ENCODE measurements at regions not wholly inside any gene's neighbourhood (a gene's known extent, or its start where the extent isn't known, plus 50 kb on each side); places are given as distances from the start of the nearest gene placed in this dataset.

GRCh38 chr13:67440236-67440975 is 210.3 kb upstream of the PCDH9 start:
- Histone ChIP-seq H3K27me3 (ENCODE audit: insufficient read depth, poor library complexity, severe bottlenecking) (no peaks in the 10 kb centered on the region), H3K27ac (replicated peaks) (no peak overlapping the region), H3K4me3 (replicated peaks; ENCODE audit: insufficient read depth, low read length) (no peak overlapping the region)
- TF ChIP-seq SPI1 (IDR thresholded peaks at IDR 0.05; ENCODE audit: borderline replicate concordance, low read depth) = no peak
- TF ChIP-seq REST (IDR thresholded peaks at IDR 0.05; ENCODE audit: insufficient replicate concordance, low read depth) = no peak
- no peak for TF ChIP-seq CTCF (IDR thresholded peaks at IDR 0.05; ENCODE audit: insufficient read depth, low read length)
- TF ChIP-seq POLR2AphosphoS5 (IDR thresholded peaks at IDR 0.05; ENCODE audit: low read depth) = no peak
- no peak for TF ChIP-seq GABPA (IDR thresholded peaks at IDR 0.05; ENCODE audit: low read depth)
- no peak for DNase-seq (ENCODE audit: low read depth in 1 of 2, low spot score in 1 of 2)

- Histone ChIP-seq H3K27me3 (ENCODE audit: insufficient read depth, poor library complexity, severe bottlenecking) (no peaks in the 10 kb centered on the region), H3K27ac (replicated peaks) (no peak overlapping the region), H3K4me3 (replicated peaks; ENCODE audit: insufficient read depth, low read length) (no peak overlapping the region)
- no peak for DNase-seq (ENCODE audit: low read depth in 1 of 2, low spot score in 1 of 2)
- no peak for TF ChIP-seq CTCF (IDR thresholded peaks at IDR 0.05; ENCODE audit: insufficient read depth, low read length)
- TF ChIP-seq POLR2AphosphoS5 (IDR thresholded peaks at IDR 0.05; ENCODE audit: low read depth) = no peak
- TF ChIP-seq SPI1 (IDR thresholded peaks at IDR 0.05; ENCODE audit: borderline replicate concordance, low read depth) = no peak
- no peak for TF ChIP-seq REST (IDR thresholded peaks at IDR 0.05; ENCODE audit: insufficient replicate concordance, low read depth)
These were observed 209.2 kb upstream of the PCDH9 start for GRCh38 chr13:67439365-67439764.

GRCh38 chr13:67438465-67438864 is 208.3 kb upstream of the PCDH9 start:
- Histone ChIP-seq H3K27ac (replicated peaks) (no peak overlapping the region), H3K4me3 (replicated peaks; ENCODE audit: insufficient read depth, low read length) (no peak overlapping the region), H3K27me3 (ENCODE audit: insufficient read depth, poor library complexity, severe bottlenecking) (no peaks in the 10 kb centered on the region)
- peak in 1 of 2 experiments; percentile 49 for DNase-seq (ENCODE audit: low read depth in 1 of 2, low spot score in 1 of 2)
- no peak for TF ChIP-seq SPI1 (IDR thresholded peaks at IDR 0.05; ENCODE audit: borderline replicate concordance, low read depth)
- no peak for TF ChIP-seq GABPA (IDR thresholded peaks at IDR 0.05; ENCODE audit: low read depth)
- no peak for TF ChIP-seq CTCF (IDR thresholded peaks at IDR 0.05; ENCODE audit: insufficient read depth, low read length)
- TF ChIP-seq POLR2AphosphoS5 (IDR thresholded peaks at IDR 0.05; ENCODE audit: low read depth) = no peak
- TF ChIP-seq REST (IDR thresholded peaks at IDR 0.05; ENCODE audit: insufficient replicate concordance, low read depth) = no peak

All from HL-60 (cell line).